ENCODE measurements at regions not wholly inside any gene's neighbourhood (a gene's known extent, or its start where the extent isn't known, plus 50 kb on each side); places are given as distances from the start of the nearest gene placed in this dataset.
A peak's percentile ranks its signal among the peaks of the same experiment; 100 is the strongest.

- DNase-seq: no peak
Observed at GRCh38 chr17:33516645-33517044, 223.6 kb upstream of the ASIC2 start.

- DNase-seq: no peak
Observed at GRCh38 chr17:33517746-33518145, 224.7 kb upstream of the ASIC2 start.

- DNase-seq: no peak
Observed at GRCh38 chr17:33519692-33520091, 226.6 kb upstream of the ASIC2 start.

- DNase-seq: peak; percentile 5 to 31
Observed at GRCh38 chr17:33520426-33521330, 227.6 kb upstream of the ASIC2 start.

- no peak for DNase-seq
Observed at GRCh38 chr17:33521784-33522183, 228.7 kb upstream of the ASIC2 start.

GRCh38 chr17:33522623-33523022, 229.5 kb upstream of the ASIC2 start:
- no peak for DNase-seq

GRCh38 chr17:33523577-33523981, 230.5 kb upstream of the ASIC2 start:
- no peak for DNase-seq

GRCh38 chr17:33525186-33525585, 232.1 kb upstream of the ASIC2 start:
- no peak for DNase-seq

- DNase-seq: no peak
Observed at GRCh38 chr17:33526717-33527116, 233.6 kb upstream of the ASIC2 start.

- no peak for DNase-seq
Observed at GRCh38 chr17:33527290-33527689, 234.2 kb upstream of the ASIC2 start.

- no peak for DNase-seq
Observed at GRCh38 chr17:33528846-33529245, 235.8 kb upstream of the ASIC2 start.

GRCh38 chr17:33529816-33530215, 236.7 kb upstream of the ASIC2 start:
- DNase-seq: no peak

GRCh38 chr17:33531311-33531710, 238.2 kb upstream of the ASIC2 start:
- no peak for DNase-seq

- no peak for DNase-seq
Observed at GRCh38 chr17:33534087-33534486, 241.0 kb upstream of the ASIC2 start.

- DNase-seq: no peak
Observed at GRCh38 chr17:33545124-33545523, 252.0 kb upstream of the ASIC2 start.

GRCh38 chr17:33550261-33550660, 257.2 kb upstream of the ASIC2 start:
- no peak for DNase-seq

GRCh38 chr17:33551075-33551474, 258.0 kb upstream of the ASIC2 start:
- no peak for DNase-seq

- DNase-seq: no peak
Observed at GRCh38 chr17:33551911-33552310, 258.8 kb upstream of the ASIC2 start.

- DNase-seq: no peak
Observed at GRCh38 chr17:33560165-33560564, 267.1 kb upstream of the ASIC2 start.

GRCh38 chr17:33560871-33561270, 267.8 kb upstream of the ASIC2 start:
- DNase-seq: no peak

- DNase-seq: no peak
Observed at GRCh38 chr17:33561569-33562334, 268.7 kb upstream of the ASIC2 start.

- DNase-seq: no peak
Observed at GRCh38 chr17:33562792-33563191, 269.7 kb upstream of the ASIC2 start.

- no peak for DNase-seq
Observed at GRCh38 chr17:33564146-33564545, 271.1 kb upstream of the ASIC2 start.

- DNase-seq: no peak
Observed at GRCh38 chr17:33567223-33567622, 274.1 kb upstream of the ASIC2 start.

All from Kasumi-1 (cell line).